ENCODE measurements at regions not wholly inside any gene's neighbourhood (a gene's known extent, or its start where the extent isn't known, plus 50 kb on each side); places are given as distances from the start of the nearest gene placed in this dataset.

GRCh38 chr6:4265740-4266139, 130.4 kb upstream of the ECI2 start:
- no TSS peak for BruUV-seq (replicated peaks)
- POLR2A ChIA-PET: no interaction called here
- CTCF ChIA-PET (ENCODE audit: unreplicated experiment): no interaction called here
- TF ChIP-seq CTCF (conservative IDR thresholded peaks at IDR 0.05; ENCODE audit: low read length) (no peak), EZH2phosphoT487 (IDR thresholded peaks at IDR 0.05; ENCODE audit: borderline replicate concordance, low read depth, low read length) (no peak)
- Histone ChIP-seq H3K4me1 (ENCODE audit: insufficient read depth, low read length, poor library complexity, severe bottlenecking) (no peaks in the 10 kb centered on the region), H3K9me2 (ENCODE audit: insufficient read depth, low read length) (no peaks in the 10 kb centered on the region), H3K4me3 (ENCODE audit: low read depth, low read length, poor library complexity, severe bottlenecking) (no peak overlapping the region), H2AFZ (ENCODE audit: low read length) (no peak overlapping the region), H3K4me2 (ENCODE audit: low read length) (no peak overlapping the region), H4K20me1 (ENCODE audit: insufficient read depth, low read length) (no peaks in the 10 kb centered on the region), H3K79me2 (ENCODE audit: insufficient read depth, low read depth, low read length) (no peaks in the 10 kb centered on the region), H3K36me3 (ENCODE audit: insufficient read depth, low read length) (no peaks in the 10 kb centered on the region), H3K9me3 (ENCODE audit: low read length) (no peaks in the 10 kb centered on the region), H3K27ac (ENCODE audit: low read depth, low read length, poor library complexity, severe bottlenecking) (no peak overlapping the region)
- intact Hi-C loops (cut with micrococcal nuclease; ENCODE audit: unreplicated experiment): no loop called here
- DNase-seq (ENCODE audit: low spot score): no peak

- H3K4me2 ChIP-seq (ENCODE audit: low read length): no peak overlapping the region
- BruUV-seq (replicated peaks): no TSS peak
- POLR2A ChIA-PET: interaction anchor here (0.8 kb wide), 1 partner anchor 1095 kb away, joined by 3 read pairs; no protein-coding TSS in a partner anchor
- intact Hi-C loops (cut with micrococcal nuclease; ENCODE audit: unreplicated experiment): no loop called here
- H3K9me3 ChIP-seq (ENCODE audit: low read length): no peaks in the 10 kb centered on the region
- no peak overlapping the region for H3K27ac ChIP-seq (ENCODE audit: low read depth, low read length, poor library complexity, severe bottlenecking)
- TF ChIP-seq EZH2phosphoT487 (IDR thresholded peaks at IDR 0.05; ENCODE audit: borderline replicate concordance, low read depth, low read length): no peak
- TF ChIP-seq CTCF (conservative IDR thresholded peaks at IDR 0.05; ENCODE audit: low read length): no peak
- no peaks in the 10 kb centered on the region for H3K79me2 ChIP-seq (ENCODE audit: insufficient read depth, low read depth, low read length)
- no peaks in the 10 kb centered on the region for H3K9me2 ChIP-seq (ENCODE audit: insufficient read depth, low read length)
- H4K20me1 ChIP-seq (ENCODE audit: insufficient read depth, low read length): no peaks in the 10 kb centered on the region
- H3K4me1 ChIP-seq (ENCODE audit: insufficient read depth, low read length, poor library complexity, severe bottlenecking): no peaks in the 10 kb centered on the region
- CTCF ChIA-PET (ENCODE audit: unreplicated experiment): no interaction called here
- H3K36me3 ChIP-seq (ENCODE audit: insufficient read depth, low read length): no peaks in the 10 kb centered on the region
- H3K4me3 ChIP-seq (ENCODE audit: low read depth, low read length, poor library complexity, severe bottlenecking): no peak overlapping the region
- no peak for DNase-seq (ENCODE audit: low spot score)
- H2AFZ ChIP-seq (ENCODE audit: low read length): no peak overlapping the region
These were observed 129.2 kb upstream of the ECI2 start for GRCh38 chr6:4264601-4265000.

- Histone ChIP-seq H3K4me1 (ENCODE audit: insufficient read depth, low read length, poor library complexity, severe bottlenecking) (no peaks in the 10 kb centered on the region), H3K9me2 (ENCODE audit: insufficient read depth, low read length) (no peaks in the 10 kb centered on the region), H3K4me3 (ENCODE audit: low read depth, low read length, poor library complexity, severe bottlenecking) (no peak overlapping the region), H2AFZ (ENCODE audit: low read length) (no peak overlapping the region), H3K79me2 (ENCODE audit: insufficient read depth, low read depth, low read length) (no peaks in the 10 kb centered on the region), H3K27ac (ENCODE audit: low read depth, low read length, poor library complexity, severe bottlenecking) (no peak overlapping the region), H4K20me1 (ENCODE audit: insufficient read depth, low read length) (no peaks in the 10 kb centered on the region), H3K9me3 (ENCODE audit: low read length) (no peaks in the 10 kb centered on the region), H3K36me3 (ENCODE audit: insufficient read depth, low read length) (no peaks in the 10 kb centered on the region), H3K4me2 (ENCODE audit: low read length) (no peak overlapping the region)
- ChIA-PET POLR2A (interaction anchor here (0.8 kb wide), 1 partner anchor 1095 kb away, joined by 3 read pairs; no protein-coding TSS in a partner anchor), CTCF (ENCODE audit: unreplicated experiment) (no interaction called here)
- TF ChIP-seq EZH2phosphoT487 (IDR thresholded peaks at IDR 0.05; ENCODE audit: borderline replicate concordance, low read depth, low read length) (no peak), CTCF (conservative IDR thresholded peaks at IDR 0.05; ENCODE audit: low read length) (no peak)
- intact Hi-C loops (cut with micrococcal nuclease; ENCODE audit: unreplicated experiment): no loop called here
- no peak for DNase-seq (ENCODE audit: low spot score)
- no TSS peak for BruUV-seq (replicated peaks)
These were observed 128.7 kb upstream of the ECI2 start for GRCh38 chr6:4264081-4264480.
